DOHH2 (cell line): ENCODE measurements at regions not wholly inside any gene's neighbourhood (a gene's known extent, or its start where the extent isn't known, plus 50 kb on each side); places are given as distances from the start of the nearest gene placed in this dataset.

Experiments
- EZH2phosphoT487 ChIP-seq: fragments of 200-600 bp; sonication (generic); IDR thresholded peaks from 2 replicates; pipeline ENCODE4 v1.6.1; 2017; ENCODE audit warnings: borderline replicate concordance, mild to moderate bottlenecking, antibody characterized with exemption, low read length, moderate library complexity, mixed read lengths
- TF ChIP-seq, protein P1 (sequence below): fragments of 200-600 bp; sonication (generic); IDR thresholded peaks from one replicate; pipeline ENCODE4 v1.5.1; 2014; ENCODE audit warnings: antibody characterized with exemption, mild to moderate bottlenecking, low read depth, low read length; ENCODE audit not compliant: poor library complexity, severe bottlenecking

DNA sequence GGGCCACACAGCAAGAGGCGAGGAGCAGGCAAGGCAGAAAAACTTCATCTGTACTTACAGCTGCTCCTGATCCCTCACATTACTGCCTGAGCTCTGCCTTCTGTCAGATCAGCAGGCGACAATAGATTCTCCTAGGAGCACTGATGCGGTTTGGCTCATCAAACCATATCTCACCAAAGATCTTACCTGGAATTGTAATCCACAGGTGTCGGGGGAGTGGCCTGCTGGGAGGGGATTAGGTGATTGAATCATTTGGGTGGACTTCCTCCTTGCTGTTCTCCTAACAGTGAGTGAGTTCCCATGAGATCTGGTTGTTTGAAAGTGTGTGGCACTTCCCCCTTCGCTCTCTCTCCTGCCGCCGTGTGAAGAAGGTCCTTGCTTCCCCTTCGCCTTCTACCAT, 647.3 kb downstream of the SOCS6 start:
- TF ChIP-seq, protein P1, sequence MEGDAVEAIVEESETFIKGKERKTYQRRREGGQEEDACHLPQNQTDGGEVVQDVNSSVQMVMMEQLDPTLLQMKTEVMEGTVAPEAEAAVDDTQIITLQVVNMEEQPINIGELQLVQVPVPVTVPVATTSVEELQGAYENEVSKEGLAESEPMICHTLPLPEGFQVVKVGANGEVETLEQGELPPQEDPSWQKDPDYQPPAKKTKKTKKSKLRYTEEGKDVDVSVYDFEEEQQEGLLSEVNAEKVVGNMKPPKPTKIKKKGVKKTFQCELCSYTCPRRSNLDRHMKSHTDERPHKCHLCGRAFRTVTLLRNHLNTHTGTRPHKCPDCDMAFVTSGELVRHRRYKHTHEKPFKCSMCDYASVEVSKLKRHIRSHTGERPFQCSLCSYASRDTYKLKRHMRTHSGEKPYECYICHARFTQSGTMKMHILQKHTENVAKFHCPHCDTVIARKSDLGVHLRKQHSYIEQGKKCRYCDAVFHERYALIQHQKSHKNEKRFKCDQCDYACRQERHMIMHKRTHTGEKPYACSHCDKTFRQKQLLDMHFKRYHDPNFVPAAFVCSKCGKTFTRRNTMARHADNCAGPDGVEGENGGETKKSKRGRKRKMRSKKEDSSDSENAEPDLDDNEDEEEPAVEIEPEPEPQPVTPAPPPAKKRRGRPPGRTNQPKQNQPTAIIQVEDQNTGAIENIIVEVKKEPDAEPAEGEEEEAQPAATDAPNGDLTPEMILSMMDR = no peak
- no peak for TF ChIP-seq EZH2phosphoT487
